ENCODE measurements at regions not wholly inside any gene's neighbourhood (a gene's known extent, or its start where the extent isn't known, plus 50 kb on each side); places are given as distances from the start of the nearest gene placed in this dataset.

DNA sequence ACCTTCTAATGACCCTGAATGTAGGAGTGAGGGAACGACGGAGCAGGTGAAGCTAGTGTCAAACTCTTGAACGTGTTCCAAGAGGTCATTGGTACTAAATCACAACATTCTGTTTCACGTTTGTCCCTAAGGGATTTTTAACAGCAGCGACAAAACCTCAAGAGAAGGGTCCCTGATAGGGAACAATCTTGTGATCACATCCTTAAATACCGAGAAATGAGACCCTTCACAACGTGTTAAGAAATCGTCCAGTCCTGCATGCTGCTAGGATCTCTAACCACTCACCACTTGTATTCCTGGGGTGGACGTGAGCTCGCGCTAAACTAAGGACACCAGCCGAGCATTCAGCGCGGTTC lies 134.1 kb upstream of the KRAS start:
- Mint-ChIP-seq H3K4me3 (ENCODE audit: unreplicated experiment) (peak overlapping the region; percentile 96), H3K27me3 (ENCODE audit: unreplicated experiment) (peaks cover 23% of the 10 kb centered on the region), H3K27ac (ENCODE audit: unreplicated experiment) (peak overlapping the region; percentile 100), H3K4me1 (ENCODE audit: unreplicated experiment) (peaks cover 30% of the 10 kb centered on the region), H3K36me3 (ENCODE audit: low read depth, unreplicated experiment) (peaks cover 5% of the 10 kb centered on the region), H3K9me3 (ENCODE audit: unreplicated experiment) (no peaks in the 10 kb centered on the region)
- TF ChIP-seq, protein P1, sequence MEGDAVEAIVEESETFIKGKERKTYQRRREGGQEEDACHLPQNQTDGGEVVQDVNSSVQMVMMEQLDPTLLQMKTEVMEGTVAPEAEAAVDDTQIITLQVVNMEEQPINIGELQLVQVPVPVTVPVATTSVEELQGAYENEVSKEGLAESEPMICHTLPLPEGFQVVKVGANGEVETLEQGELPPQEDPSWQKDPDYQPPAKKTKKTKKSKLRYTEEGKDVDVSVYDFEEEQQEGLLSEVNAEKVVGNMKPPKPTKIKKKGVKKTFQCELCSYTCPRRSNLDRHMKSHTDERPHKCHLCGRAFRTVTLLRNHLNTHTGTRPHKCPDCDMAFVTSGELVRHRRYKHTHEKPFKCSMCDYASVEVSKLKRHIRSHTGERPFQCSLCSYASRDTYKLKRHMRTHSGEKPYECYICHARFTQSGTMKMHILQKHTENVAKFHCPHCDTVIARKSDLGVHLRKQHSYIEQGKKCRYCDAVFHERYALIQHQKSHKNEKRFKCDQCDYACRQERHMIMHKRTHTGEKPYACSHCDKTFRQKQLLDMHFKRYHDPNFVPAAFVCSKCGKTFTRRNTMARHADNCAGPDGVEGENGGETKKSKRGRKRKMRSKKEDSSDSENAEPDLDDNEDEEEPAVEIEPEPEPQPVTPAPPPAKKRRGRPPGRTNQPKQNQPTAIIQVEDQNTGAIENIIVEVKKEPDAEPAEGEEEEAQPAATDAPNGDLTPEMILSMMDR (IDR thresholded peaks at IDR 0.05; ENCODE audit: unreplicated experiment): no peak
- DNase-seq (ENCODE audit: low spot score): no peak

DNA sequence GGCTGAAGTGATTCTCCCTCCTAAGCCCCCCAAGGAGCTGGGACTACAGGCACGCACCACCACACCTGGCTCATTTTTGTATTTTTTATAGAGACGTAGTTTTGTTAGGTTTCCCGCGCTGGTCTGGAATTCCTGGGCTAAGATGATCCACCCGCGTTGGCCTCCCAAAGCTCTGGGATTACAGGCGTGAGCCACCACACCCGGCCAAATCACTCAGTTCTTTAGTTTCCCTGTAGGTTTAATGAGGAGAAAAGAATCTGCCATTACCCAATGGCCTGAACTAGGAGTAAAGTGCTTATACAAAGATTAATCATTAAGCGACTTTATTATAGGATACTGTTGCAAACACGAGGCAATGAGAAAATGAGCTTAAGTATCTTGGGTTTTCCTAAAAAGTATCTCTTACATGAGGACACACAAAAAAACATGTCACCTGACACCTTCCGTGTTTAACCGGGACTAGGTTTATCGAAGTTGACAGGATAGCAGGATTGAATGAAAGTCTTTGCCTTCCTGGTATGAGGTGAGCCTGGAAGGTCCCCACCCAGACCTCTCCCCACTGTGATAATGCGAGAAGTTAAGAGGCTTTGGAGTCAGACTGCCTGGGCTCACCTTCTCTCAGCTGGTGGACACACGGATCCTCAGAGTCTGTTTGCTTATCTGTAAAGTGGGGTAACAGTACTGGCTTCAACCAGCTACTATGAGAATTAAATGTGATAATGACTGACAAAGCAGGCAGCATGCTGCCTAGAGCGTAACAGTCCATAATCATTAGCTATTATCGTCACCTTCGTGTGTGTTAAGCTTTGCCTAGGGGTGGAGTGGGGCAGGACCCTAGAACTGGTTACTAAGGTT lies 133.5 kb upstream of the KRAS start:
- Mint-ChIP-seq H3K27me3 (ENCODE audit: unreplicated experiment) (peaks cover 23% of the 10 kb centered on the region), H3K27ac (ENCODE audit: unreplicated experiment) (peak overlapping the region; percentile 100), H3K4me1 (ENCODE audit: unreplicated experiment) (peaks cover 30% of the 10 kb centered on the region), H3K4me3 (ENCODE audit: unreplicated experiment) (peak overlapping the region; percentile 96), H3K36me3 (ENCODE audit: low read depth, unreplicated experiment) (peaks cover 5% of the 10 kb centered on the region), H3K9me3 (ENCODE audit: unreplicated experiment) (no peaks in the 10 kb centered on the region)
- no peak for DNase-seq (ENCODE audit: low spot score)
- TF ChIP-seq, protein P1 (IDR thresholded peaks at IDR 0.05; ENCODE audit: unreplicated experiment): no peak

DNA sequence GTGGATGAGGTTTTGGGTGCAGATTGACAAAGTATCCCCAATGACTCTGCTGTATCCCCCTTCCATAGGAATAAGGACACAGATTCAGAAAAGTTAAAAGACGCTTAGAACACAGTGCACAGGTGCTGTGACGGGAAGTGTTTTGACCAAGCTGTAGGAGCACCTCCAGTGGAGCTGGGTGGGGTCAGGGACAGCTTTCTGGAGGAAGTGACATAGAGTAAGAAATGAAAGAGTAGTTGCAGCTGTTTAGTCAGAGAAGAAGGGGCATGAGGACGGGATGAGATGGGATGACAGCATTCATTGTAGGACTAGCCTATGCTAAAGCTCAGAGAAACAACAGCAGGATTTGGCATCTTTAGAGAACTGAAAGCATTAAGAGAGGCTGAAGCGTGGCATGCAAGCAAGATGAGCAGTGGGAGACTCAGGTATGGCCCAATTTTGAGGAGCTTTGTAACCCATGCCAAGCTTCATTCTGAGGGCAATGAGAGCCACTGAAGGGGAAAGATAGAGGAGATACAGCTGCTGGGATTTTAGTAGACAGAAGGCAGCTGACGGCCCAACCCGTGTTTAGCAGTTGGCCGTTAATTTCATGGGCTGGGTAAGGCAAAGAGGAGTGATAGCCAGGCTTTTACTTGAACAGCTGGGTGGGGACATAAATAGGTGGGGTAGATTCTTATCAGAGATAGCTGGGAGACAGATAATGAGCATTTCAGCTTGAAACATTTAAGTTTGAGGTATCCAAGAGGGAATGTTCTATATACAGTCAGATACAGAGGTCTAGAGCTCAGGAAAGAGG lies 131.8 kb upstream of the KRAS start:
- peaks cover 24% of the 10 kb centered on the region for H3K27me3 Mint-ChIP-seq (ENCODE audit: unreplicated experiment)
- DNase-seq (ENCODE audit: low spot score): no peak
- H3K27ac Mint-ChIP-seq (ENCODE audit: unreplicated experiment): peak overlapping the region; percentile 28
- TF ChIP-seq, protein P1 (IDR thresholded peaks at IDR 0.05; ENCODE audit: unreplicated experiment): no peak
- H3K9me3 Mint-ChIP-seq (ENCODE audit: unreplicated experiment): no peaks in the 10 kb centered on the region
- H3K4me3 Mint-ChIP-seq (ENCODE audit: unreplicated experiment): peak overlapping the region; percentile 48
- peaks cover 5% of the 10 kb centered on the region for H3K36me3 Mint-ChIP-seq (ENCODE audit: low read depth, unreplicated experiment)
- peaks cover 36% of the 10 kb centered on the region for H3K4me1 Mint-ChIP-seq (ENCODE audit: unreplicated experiment)

DNA sequence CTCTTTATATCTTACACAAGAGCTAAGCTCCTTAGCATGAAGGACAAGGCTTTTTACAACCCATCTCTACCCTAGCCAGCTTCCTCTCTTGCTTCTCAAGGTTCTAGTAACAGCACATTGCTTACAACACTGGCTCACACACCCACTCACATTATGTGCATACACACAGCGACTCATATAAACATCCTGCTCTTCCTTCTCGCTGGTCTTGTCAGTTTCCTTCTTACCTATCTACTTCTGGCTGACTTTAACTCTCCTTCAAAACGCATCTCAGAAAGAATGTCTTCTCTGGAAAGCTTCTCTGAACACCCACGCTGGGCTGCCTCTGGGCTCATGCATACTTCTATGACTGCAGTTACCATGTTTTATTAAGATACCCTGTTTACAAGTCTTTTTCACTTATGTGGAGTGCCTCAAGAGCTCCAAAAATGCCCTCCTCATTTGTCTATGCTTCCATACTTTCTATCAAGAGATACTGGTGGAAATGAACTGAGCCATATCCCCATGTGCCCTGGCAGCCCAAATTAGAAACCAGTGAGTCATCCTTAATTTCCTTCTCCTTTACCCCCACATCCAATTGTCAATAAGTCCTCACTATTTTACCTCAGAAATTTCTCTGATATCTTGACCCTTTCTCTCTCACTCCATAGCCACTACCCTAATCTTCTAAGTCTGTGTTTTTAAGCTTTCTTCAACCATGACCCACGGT lies 126.9 kb upstream of the KRAS start:
- Mint-ChIP-seq H3K4me3 (ENCODE audit: unreplicated experiment) (no peak overlapping the region), H3K36me3 (ENCODE audit: low read depth, unreplicated experiment) (no peaks in the 10 kb centered on the region), H3K4me1 (ENCODE audit: unreplicated experiment) (peaks cover 16% of the 10 kb centered on the region), H3K27ac (ENCODE audit: unreplicated experiment) (no peak overlapping the region), H3K9me3 (ENCODE audit: unreplicated experiment) (no peaks in the 10 kb centered on the region), H3K27me3 (ENCODE audit: unreplicated experiment) (peaks cover 4% of the 10 kb centered on the region)
- no peak for DNase-seq (ENCODE audit: low spot score)
- TF ChIP-seq, protein P1 (IDR thresholded peaks at IDR 0.05; ENCODE audit: unreplicated experiment): no peak
